Astrocyte (in vitro differentiated cells and primary cell): ENCODE measurements at regions not wholly inside any gene's neighbourhood (a gene's known extent, or its start where the extent isn't known, plus 50 kb on each side); places are given as distances from the start of the nearest gene placed in this dataset.

Experiments used
- CTCF ChIP-seq: IDR thresholded peaks from 2 replicates; pipeline ENCODE4 v1.5.1; 2011; ENCODE audit warnings: low read depth, mild to moderate bottlenecking, inconsistent platforms, low read length, moderate library complexity; ENCODE audit not compliant: insufficient read depth
- EZH2 ChIP-seq: IDR thresholded peaks from 2 replicates; pipeline ENCODE4 v1.6.1; 2012; ENCODE audit warnings: mild to moderate bottlenecking, low read length, inconsistent platforms; ENCODE audit not compliant: insufficient read depth

- TF ChIP-seq CTCF, result no peak
- TF ChIP-seq EZH2, result no peak
Observed at GRCh38 chr4:62208921-62209320, 1008.8 kb downstream of the ADGRL3 start.
